ENCODE measurements at regions not wholly inside any gene's neighbourhood (a gene's known extent, or its start where the extent isn't known, plus 50 kb on each side); places are given as distances from the start of the nearest gene placed in this dataset.

DNA sequence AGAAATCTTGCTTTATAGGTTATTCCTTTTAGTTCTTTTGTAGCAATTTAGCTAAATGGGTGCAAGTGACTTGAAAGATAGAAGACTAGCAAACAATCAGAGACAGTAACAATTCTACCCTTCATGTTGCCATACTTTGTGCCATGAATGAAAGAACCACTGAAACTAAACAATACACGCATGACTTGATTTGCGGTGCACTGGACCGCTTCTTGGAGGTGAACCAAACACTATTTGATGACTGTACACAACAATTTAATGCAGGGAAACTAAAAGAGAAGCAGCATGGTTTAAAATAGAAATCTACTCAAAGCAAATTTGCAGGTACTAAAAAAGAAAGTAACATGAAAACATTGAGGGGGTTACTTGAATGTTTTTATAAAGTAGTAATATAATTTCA lies 331.0 kb upstream of the RARB start:
- no peaks in the 10 kb centered on the region for H3K27me3 ChIP-seq (ENCODE audit: low read length)
- no peak overlapping the region for H2AFZ ChIP-seq (ENCODE audit: low read length)
- H3K4me2 ChIP-seq (ENCODE audit: low read depth, low read length, poor library complexity, severe bottlenecking) = no peak overlapping the region
- no peaks in the 10 kb centered on the region for H3K9me3 ChIP-seq (ENCODE audit: low read length)
- H3K4me1 ChIP-seq (ENCODE audit: low read length) = no peaks in the 10 kb centered on the region
- no peaks in the 10 kb centered on the region for H3K9me2 ChIP-seq (replicated peaks; ENCODE audit: insufficient read depth, low read length)
- H3K27ac ChIP-seq (ENCODE audit: low read length) = no peak overlapping the region
- H3K79me2 ChIP-seq (ENCODE audit: low read length) = no peaks in the 10 kb centered on the region
- DNase-seq = no peak
- H4K20me1 ChIP-seq (ENCODE audit: insufficient read depth, low read depth, low read length) = no peaks in the 10 kb centered on the region
- H3K9ac ChIP-seq (ENCODE audit: low read length) = no peak overlapping the region
- H3K36me3 ChIP-seq (ENCODE audit: insufficient read depth, low read length) = no peaks in the 10 kb centered on the region
- no peak overlapping the region for H3K4me3 ChIP-seq (ENCODE audit: low read length)

DNA sequence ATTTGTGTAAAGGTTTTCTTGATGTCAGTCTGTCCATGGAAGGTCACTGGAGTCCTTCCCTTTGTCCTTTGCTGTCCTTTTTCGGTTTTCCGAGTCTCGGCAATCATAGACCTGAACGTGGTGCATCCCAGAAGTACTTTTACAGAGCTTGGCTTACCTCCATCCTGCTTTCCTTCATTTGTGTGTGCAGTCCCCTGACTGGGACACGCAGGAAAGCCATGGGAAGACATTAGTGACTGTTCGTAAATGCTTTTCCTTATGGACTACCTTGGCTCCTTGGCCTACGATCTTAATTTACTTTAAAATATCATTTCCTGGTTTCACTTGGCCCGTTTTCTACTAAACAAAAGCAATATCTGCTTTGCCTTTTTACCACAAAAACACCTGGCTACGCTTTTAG lies 328.4 kb upstream of the RARB start:
- H4K20me1 ChIP-seq (ENCODE audit: insufficient read depth, low read depth, low read length) = no peaks in the 10 kb centered on the region
- no peak overlapping the region for H3K4me2 ChIP-seq (ENCODE audit: low read depth, low read length, poor library complexity, severe bottlenecking)
- H3K9ac ChIP-seq (ENCODE audit: low read length) = no peak overlapping the region
- H3K79me2 ChIP-seq (ENCODE audit: low read length) = no peaks in the 10 kb centered on the region
- H3K36me3 ChIP-seq (ENCODE audit: insufficient read depth, low read length) = no peaks in the 10 kb centered on the region
- H3K27ac ChIP-seq (ENCODE audit: low read length) = no peak overlapping the region
- H3K27me3 ChIP-seq (ENCODE audit: low read length) = no peaks in the 10 kb centered on the region
- H3K9me2 ChIP-seq (replicated peaks; ENCODE audit: insufficient read depth, low read length) = no peaks in the 10 kb centered on the region
- H3K9me3 ChIP-seq (ENCODE audit: low read length) = no peaks in the 10 kb centered on the region
- H3K4me3 ChIP-seq (ENCODE audit: low read length) = no peak overlapping the region
- H2AFZ ChIP-seq (ENCODE audit: low read length) = no peak overlapping the region
- DNase-seq = no peak
- no peaks in the 10 kb centered on the region for H3K4me1 ChIP-seq (ENCODE audit: low read length)

DNA sequence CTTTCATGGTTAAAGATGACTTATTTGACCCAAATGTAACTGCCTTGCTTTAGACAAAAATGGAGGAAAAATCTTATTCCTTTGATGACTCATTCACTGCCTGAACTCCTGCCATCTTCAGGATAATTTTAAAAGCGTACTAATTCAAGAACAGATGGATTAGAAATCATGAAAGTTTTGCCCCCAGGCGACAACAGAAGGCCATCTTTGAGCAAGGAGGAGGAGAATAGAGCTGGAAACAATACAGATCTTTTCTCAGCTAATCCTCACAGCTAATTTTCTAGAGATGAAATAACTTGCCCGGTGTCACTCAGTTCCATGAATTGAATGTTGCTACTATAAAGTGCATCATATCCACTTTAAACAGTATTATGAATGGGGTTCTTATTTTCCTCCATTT lies 324.7 kb upstream of the RARB start:
- no peaks in the 10 kb centered on the region for H3K4me1 ChIP-seq (ENCODE audit: low read length)
- no peak overlapping the region for H2AFZ ChIP-seq (ENCODE audit: low read length)
- H4K20me1 ChIP-seq (ENCODE audit: insufficient read depth, low read depth, low read length) = no peaks in the 10 kb centered on the region
- no peaks in the 10 kb centered on the region for H3K9me2 ChIP-seq (replicated peaks; ENCODE audit: insufficient read depth, low read length)
- no peaks in the 10 kb centered on the region for H3K27me3 ChIP-seq (ENCODE audit: low read length)
- H3K36me3 ChIP-seq (ENCODE audit: insufficient read depth, low read length) = no peaks in the 10 kb centered on the region
- H3K9ac ChIP-seq (ENCODE audit: low read length) = no peak overlapping the region
- no peak overlapping the region for H3K4me3 ChIP-seq (ENCODE audit: low read length)
- no peak for DNase-seq
- no peaks in the 10 kb centered on the region for H3K79me2 ChIP-seq (ENCODE audit: low read length)
- no peak overlapping the region for H3K4me2 ChIP-seq (ENCODE audit: low read depth, low read length, poor library complexity, severe bottlenecking)
- H3K9me3 ChIP-seq (ENCODE audit: low read length) = no peaks in the 10 kb centered on the region
- H3K27ac ChIP-seq (ENCODE audit: low read length) = no peak overlapping the region

DNA sequence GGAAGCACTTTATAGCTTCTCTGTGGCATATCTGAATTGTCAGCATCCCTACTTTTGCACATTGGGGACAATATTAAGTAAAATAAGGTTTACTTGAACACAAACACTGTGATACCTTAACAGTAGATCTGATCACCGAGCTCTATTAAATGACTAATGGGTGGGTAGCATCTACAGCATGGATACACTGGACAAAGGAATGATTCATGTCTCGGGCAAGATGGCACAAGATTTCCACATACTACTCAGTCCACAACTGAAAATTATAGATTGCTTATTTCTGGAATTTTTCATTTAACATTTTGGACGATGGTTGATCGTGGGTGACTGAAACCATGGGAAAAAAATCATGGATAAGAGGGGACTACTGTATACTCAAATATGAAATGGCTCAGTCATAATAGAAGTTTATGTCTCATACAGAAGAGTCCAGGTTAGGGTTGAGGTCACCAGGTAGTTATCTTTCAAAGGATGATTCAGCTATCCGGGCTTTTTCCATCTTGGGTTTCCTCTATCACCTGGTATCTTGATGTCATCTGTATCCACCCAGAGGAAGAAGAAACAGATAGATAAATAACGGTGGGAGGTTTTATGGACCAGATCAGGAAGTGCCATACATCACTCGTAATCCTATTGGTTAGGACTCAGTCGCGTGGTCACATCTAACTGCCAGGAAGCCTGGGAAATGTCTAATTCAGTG lies 320.0 kb upstream of the RARB start:
- Histone ChIP-seq H3K36me3 (ENCODE audit: insufficient read depth, low read length) (no peaks in the 10 kb centered on the region), H3K4me3 (ENCODE audit: low read length) (no peak overlapping the region), H2AFZ (ENCODE audit: low read length) (no peak overlapping the region), H4K20me1 (ENCODE audit: insufficient read depth, low read depth, low read length) (no peaks in the 10 kb centered on the region), H3K27ac (ENCODE audit: low read length) (no peak overlapping the region), H3K4me2 (ENCODE audit: low read depth, low read length, poor library complexity, severe bottlenecking) (no peak overlapping the region), H3K4me1 (ENCODE audit: low read length) (no peaks in the 10 kb centered on the region), H3K27me3 (ENCODE audit: low read length) (no peaks in the 10 kb centered on the region), H3K9me3 (ENCODE audit: low read length) (no peaks in the 10 kb centered on the region), H3K9ac (ENCODE audit: low read length) (no peak overlapping the region), H3K79me2 (ENCODE audit: low read length) (no peaks in the 10 kb centered on the region), H3K9me2 (replicated peaks; ENCODE audit: insufficient read depth, low read length) (no peaks in the 10 kb centered on the region)
- DNase-seq = no peak

DNA sequence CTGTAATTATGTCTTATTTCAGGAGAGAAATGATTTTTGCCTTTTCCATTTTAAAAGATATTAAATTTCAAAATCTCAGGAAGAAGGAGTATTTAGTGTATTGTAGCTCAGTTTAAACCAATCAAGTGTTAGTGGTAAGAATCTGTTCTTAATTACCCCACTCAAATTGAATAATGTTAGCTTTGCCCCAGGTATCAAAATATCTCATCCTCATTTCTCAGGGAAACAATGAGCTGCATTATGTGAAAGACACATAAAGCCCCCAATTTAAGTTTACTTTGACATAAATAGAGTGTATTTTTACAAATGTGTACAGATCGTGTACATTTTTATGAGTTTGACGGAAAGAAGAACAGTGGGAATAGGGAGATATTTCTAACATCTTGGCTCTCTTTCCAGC lies 317.4 kb upstream of the RARB start:
- no peaks in the 10 kb centered on the region for H3K4me1 ChIP-seq (ENCODE audit: low read length)
- no peak overlapping the region for H3K4me3 ChIP-seq (ENCODE audit: low read length)
- DNase-seq = no peak
- H4K20me1 ChIP-seq (ENCODE audit: insufficient read depth, low read depth, low read length) = no peaks in the 10 kb centered on the region
- H3K27me3 ChIP-seq (ENCODE audit: low read length) = no peaks in the 10 kb centered on the region
- no peak overlapping the region for H2AFZ ChIP-seq (ENCODE audit: low read length)
- no peak overlapping the region for H3K4me2 ChIP-seq (ENCODE audit: low read depth, low read length, poor library complexity, severe bottlenecking)
- H3K9me3 ChIP-seq (ENCODE audit: low read length) = no peaks in the 10 kb centered on the region
- no peaks in the 10 kb centered on the region for H3K36me3 ChIP-seq (ENCODE audit: insufficient read depth, low read length)
- no peak overlapping the region for H3K9ac ChIP-seq (ENCODE audit: low read length)
- no peak overlapping the region for H3K27ac ChIP-seq (ENCODE audit: low read length)
- H3K9me2 ChIP-seq (replicated peaks; ENCODE audit: insufficient read depth, low read length) = no peaks in the 10 kb centered on the region
- no peaks in the 10 kb centered on the region for H3K79me2 ChIP-seq (ENCODE audit: low read length)

DNA sequence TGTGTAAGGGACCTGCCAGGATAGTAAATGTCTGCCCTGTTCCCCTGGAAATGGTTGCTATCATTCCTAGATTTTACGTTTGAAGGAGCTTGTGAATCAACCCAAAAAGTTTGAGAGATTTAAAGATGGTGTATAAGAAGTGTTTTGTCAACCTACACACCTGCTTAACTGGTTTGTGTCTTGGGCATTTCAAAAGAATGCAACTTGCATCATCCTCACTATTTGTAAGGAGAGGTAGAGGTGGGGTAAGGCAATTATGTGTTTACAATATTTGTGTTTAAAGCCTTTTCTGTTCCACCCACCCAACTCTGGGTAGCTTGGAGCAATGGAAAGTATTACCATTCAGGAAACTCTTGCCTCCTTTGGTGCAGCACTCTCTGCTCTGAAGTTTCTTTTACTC lies 314.2 kb upstream of the RARB start:
- H3K4me1 ChIP-seq (ENCODE audit: low read length) = no peaks in the 10 kb centered on the region

DNA sequence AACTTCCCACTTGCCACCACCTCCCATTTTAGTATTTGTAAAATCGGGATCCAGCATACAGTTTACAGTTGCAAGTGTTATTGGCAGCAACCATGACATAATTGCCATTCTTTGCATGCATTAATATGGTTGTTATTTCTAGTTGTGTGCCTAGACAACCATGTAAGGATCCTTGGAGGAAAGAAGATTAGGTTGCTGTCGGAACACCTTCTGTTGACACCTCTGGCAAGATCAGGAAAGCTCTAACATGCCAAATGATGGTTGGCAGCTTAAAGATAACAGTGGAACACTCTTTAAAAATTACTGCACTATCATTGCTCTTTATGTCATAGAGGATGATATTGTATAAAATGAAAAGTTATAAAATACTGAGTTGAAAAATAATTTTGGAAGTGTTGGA lies 313.5 kb upstream of the RARB start:
- Histone ChIP-seq H3K36me3 (ENCODE audit: insufficient read depth, low read length) (no peaks in the 10 kb centered on the region), H3K79me2 (ENCODE audit: low read length) (no peaks in the 10 kb centered on the region), H3K27me3 (ENCODE audit: low read length) (no peaks in the 10 kb centered on the region), H3K4me2 (ENCODE audit: low read depth, low read length, poor library complexity, severe bottlenecking) (no peak overlapping the region), H3K4me3 (ENCODE audit: low read length) (no peak overlapping the region), H3K27ac (ENCODE audit: low read length) (no peak overlapping the region), H3K9me2 (replicated peaks; ENCODE audit: insufficient read depth, low read length) (no peaks in the 10 kb centered on the region), H4K20me1 (ENCODE audit: insufficient read depth, low read depth, low read length) (no peaks in the 10 kb centered on the region), H3K4me1 (ENCODE audit: low read length) (no peaks in the 10 kb centered on the region), H3K9ac (ENCODE audit: low read length) (no peak overlapping the region), H3K9me3 (ENCODE audit: low read length) (no peaks in the 10 kb centered on the region), H2AFZ (ENCODE audit: low read length) (no peak overlapping the region)
- DNase-seq = no peak

More for the DNA sequence above, 314.2 kb upstream of the RARB start:
- Histone ChIP-seq H2AFZ (ENCODE audit: low read length) (no peak overlapping the region), H4K20me1 (ENCODE audit: insufficient read depth, low read depth, low read length) (no peaks in the 10 kb centered on the region), H3K79me2 (ENCODE audit: low read length) (no peaks in the 10 kb centered on the region), H3K27me3 (ENCODE audit: low read length) (no peaks in the 10 kb centered on the region), H3K4me2 (ENCODE audit: low read depth, low read length, poor library complexity, severe bottlenecking) (no peak overlapping the region), H3K9ac (ENCODE audit: low read length) (no peak overlapping the region), H3K36me3 (ENCODE audit: insufficient read depth, low read length) (no peaks in the 10 kb centered on the region), H3K4me3 (ENCODE audit: low read length) (no peak overlapping the region), H3K9me3 (ENCODE audit: low read length) (no peaks in the 10 kb centered on the region), H3K9me2 (replicated peaks; ENCODE audit: insufficient read depth, low read length) (no peaks in the 10 kb centered on the region), H3K27ac (ENCODE audit: low read length) (no peak overlapping the region)
- DNase-seq = no peak

DNA sequence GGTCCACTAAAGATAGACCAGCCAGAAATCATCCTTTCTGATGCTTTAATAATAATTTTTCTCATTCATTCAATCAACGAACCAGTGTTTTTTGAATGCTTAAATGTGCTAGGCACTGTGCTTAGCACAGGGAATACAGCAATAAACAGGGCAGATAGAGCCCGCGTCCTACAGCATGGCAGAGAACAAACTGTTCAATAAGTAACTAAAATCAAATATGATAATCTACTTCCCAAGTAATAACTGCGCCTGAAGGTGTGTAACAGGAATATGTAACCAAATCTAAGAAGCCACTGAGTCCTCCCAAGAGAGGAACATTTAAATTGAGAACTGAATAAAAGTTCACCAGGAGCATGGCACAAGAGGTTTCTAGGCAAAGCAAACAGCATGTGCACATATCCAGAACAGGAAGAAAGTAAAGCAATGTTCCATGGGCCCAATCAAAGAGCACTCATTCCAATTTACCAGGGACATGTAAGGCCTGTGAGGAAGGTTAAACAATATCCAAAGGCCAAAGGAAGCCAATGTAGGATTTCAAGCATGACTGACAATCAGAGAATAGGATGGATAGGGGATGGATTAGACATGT lies 311.0 kb upstream of the RARB start:
- H4K20me1 ChIP-seq (ENCODE audit: insufficient read depth, low read depth, low read length) = no peaks in the 10 kb centered on the region
- H3K9ac ChIP-seq (ENCODE audit: low read length) = no peak overlapping the region
- H3K9me3 ChIP-seq (ENCODE audit: low read length) = no peaks in the 10 kb centered on the region
- no peak overlapping the region for H3K4me3 ChIP-seq (ENCODE audit: low read length)
- no peak overlapping the region for H3K27ac ChIP-seq (ENCODE audit: low read length)
- no peak overlapping the region for H2AFZ ChIP-seq (ENCODE audit: low read length)
- no peaks in the 10 kb centered on the region for H3K79me2 ChIP-seq (ENCODE audit: low read length)
- DNase-seq = no peak
- no peaks in the 10 kb centered on the region for H3K36me3 ChIP-seq (ENCODE audit: insufficient read depth, low read length)
- no peaks in the 10 kb centered on the region for H3K27me3 ChIP-seq (ENCODE audit: low read length)
- H3K4me1 ChIP-seq (ENCODE audit: low read length) = no peaks in the 10 kb centered on the region
- no peak overlapping the region for H3K4me2 ChIP-seq (ENCODE audit: low read depth, low read length, poor library complexity, severe bottlenecking)
- no peaks in the 10 kb centered on the region for H3K9me2 ChIP-seq (replicated peaks; ENCODE audit: insufficient read depth, low read length)
